NCI-H2107 treated with DMSO at 0.1 percent for 48 hours (cell line): ENCODE measurements at regions not wholly inside any gene's neighbourhood (a gene's known extent, or its start where the extent isn't known, plus 50 kb on each side); places are given as distances from the start of the nearest gene placed in this dataset.

Experiments
- DNase-seq: peaks from one replicate; lab custom pipeline; 2025; ENCODE audit not compliant: unreplicated experiment; lab: John Stamatoyannopoulos, UW

DNA sequence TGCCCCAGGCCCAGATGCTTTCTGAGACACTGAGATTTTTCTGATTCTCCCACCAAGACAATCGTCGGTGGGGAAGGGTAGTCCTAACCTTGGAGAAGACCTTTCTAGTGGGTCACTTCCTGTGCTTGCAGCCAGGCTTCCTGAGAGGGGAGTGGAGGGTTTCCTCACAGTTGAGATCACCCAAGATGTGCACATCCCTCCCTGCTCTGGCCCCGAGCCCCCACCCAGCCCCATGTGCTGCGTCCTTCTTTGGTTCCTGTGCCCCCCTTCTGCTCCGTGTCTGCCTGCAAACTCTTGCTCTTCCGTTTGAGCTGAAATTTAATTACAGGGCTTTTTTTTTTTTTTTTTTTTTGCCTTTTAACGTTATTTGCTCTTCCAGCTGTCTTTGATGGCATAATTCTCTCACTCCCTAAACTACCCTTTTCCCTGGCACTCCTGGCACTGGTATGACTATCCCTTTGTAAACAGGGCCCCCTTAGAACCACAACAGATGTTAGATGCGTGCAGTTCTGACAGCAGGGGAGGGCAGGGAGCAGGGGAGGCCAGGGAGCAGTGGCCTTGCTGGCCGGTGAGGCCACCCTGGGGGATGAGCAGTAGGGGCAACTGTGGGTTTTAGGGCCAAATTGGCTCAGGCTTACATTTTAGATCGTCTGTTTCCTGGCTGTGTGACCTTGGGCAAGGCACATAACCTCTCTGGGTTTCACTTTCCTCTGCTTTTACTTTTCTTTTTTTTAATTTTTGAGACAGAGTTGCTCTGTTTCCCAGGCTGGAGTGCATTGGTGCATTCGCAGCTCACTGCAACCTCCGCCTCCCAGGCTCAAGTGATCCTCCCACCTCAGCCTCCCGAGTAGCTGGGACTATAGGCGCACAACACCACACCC is 144.5 kb downstream of the PHETA1 start:
- DNase-seq: no peak

DNA sequence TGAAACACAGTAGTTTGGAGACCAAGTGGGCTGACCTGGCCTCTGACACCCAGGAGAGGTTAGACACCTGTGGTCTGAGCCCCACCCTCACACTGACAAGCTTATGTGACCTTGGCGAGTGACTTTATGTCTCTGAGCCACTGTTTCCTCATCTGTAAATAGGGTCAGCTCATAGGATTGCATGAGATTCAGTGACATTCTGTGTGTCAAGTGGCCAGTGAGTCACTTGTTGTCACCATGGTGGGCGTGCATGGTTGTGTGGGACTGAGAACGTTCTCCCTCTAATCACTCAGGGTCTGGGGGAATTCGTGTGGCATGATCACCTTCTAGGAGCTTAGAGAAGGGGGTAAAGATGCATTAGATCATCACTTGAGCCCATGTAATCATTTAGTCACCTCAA is 146.4 kb downstream of the PHETA1 start:
- no peak for DNase-seq

DNA sequence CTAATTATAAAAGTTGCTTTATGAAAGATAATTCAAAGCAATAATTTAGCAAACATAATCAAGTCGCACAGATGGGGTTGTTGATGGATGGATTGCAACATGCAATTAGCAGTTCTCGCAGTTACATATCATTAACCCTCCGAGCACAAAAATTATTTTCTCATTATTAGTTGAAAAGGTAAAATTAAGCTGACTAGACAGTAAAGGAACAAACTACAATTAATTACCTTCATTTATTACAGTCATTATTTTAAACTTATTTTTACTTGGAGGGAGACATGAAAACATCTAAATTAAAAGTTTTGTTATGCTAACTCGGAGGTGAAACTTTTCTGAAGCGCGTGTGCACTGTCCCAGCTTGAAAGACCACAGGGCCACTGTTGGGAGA is 146.9 kb downstream of the PHETA1 start:
- no peak for DNase-seq

DNA sequence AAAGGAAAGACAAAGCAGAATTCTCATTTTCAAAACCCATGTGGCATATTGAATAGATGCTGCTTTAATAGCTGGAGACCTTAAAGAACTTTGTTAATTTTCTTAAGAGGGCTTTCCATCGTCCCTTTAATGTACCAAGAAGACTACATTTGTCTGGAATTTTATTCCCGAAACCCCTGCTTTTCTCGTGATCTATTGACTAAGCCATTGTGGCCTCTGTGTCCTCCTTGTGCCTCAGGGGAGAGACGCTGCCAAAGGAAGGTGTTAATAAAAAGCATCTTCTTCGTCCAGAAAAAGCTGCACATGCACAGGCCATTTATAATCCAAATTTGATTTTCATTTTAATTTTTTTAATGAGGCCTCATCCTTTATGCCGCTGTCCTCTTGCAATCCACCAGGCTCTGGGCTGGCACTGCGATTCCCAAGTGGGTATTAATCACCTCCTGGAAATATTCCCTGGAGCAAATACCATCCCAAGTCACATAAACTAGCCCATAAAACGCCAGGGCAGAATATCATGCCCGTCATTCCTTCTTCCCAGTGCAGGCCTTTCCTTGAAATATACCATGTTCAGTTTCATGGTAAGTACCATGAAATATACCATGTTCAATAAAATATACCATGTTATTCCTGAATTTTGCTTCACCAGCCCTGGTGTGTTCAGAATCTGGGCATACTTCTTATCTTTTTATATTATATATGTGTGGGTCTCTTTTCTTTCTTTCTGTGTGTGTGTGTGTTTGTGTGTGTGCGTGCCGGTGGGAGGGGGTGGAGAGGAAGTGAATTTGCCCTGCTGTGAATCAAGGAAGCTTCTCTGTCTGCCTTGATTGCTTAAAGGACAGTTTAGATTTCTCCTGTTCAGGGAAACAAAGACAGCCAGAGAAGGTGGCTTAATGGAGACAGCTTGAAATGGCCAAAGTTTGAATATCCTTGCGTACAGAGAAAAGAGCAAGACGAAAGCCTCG is 147.6 kb downstream of the PHETA1 start:
- no peak for DNase-seq

DNA sequence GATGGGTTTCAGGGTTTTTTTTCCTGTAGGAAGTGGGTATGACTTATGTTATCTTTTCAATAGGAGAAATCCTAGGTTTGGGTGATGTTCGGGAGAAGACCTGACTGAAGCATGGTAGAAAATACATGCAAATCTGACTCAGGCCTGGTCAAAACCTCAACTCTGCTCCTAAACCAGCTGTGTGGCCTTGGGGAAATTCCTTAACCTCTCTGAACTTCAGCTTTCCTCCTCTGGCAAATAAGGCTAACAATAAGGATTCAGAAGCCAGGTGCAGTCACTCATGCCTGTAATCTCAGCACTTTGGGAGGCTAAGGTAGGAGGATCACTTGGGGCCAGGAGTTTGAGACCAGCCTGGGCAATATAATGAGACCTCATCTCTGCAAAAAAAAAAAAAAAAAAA is 148.5 kb downstream of the PHETA1 start:
- no peak for DNase-seq

GRCh38 chr12:111219440-111219839 is 149.5 kb downstream of the PHETA1 start:
- no peak for DNase-seq

GRCh38 chr12:111218499-111218898 is 150.4 kb downstream of the PHETA1 start:
- no peak for DNase-seq

GRCh38 chr12:111216387-111217159 is 152.3 kb downstream of the PHETA1 start:
- no peak for DNase-seq

GRCh38 chr12:111215881-111216280 is 153.0 kb downstream of the PHETA1 start:
- DNase-seq: no peak

- DNase-seq: no peak
These were observed 154.5 kb downstream of the PHETA1 start for GRCh38 chr12:111214401-111214800.

GRCh38 chr12:111213561-111213960 is 155.3 kb downstream of the PHETA1 start:
- DNase-seq: no peak

- no peak for DNase-seq
These were observed 156.0 kb downstream of the PHETA1 start for GRCh38 chr12:111212814-111213456.

DNA sequence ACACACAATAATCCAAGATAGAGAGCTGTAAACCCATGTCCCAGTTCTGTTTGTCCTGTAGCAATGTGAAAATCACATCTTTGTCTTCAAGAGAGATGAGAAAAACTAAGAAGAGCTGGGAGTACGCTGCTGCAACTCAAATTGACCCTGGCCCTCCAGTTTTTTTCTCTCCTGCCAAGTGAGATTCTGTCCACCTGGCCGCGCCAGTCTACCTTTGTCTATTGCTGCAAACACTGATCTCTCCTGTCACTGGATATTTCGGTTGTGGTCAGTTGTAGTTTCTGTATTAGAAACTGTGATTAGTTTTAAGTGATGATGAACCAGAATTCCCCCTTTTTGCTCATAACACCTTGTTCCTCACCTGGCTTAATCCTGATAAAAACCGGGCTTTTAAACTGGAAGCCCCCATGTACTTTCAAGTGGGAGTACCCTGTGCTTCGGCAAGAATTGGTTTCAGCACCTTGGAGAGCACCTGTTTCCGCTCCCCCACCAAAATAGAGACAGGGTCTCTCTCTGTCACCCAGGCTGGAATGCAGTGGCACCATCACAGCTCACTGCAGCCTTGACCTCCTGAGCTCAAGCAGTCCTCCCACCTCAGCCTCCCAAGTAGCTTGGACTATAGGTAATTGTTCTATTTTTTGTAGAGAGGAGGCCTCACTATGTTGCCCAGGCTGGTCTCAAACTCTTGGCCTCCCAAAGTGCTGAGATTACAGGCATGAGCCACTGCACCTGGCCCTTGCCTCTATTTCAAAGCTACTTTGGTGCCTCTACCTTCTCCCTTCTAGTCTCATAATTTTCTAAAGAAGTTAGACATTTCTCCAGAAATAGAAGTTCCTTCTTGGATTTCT is 156.8 kb downstream of the PHETA1 start:
- no peak for DNase-seq

GRCh38 chr12:111209811-111210210 is 159.1 kb downstream of the PHETA1 start:
- DNase-seq: no peak

- DNase-seq: no peak
These were observed 161.1 kb downstream of the PHETA1 start for GRCh38 chr12:111207761-111208160.

DNA sequence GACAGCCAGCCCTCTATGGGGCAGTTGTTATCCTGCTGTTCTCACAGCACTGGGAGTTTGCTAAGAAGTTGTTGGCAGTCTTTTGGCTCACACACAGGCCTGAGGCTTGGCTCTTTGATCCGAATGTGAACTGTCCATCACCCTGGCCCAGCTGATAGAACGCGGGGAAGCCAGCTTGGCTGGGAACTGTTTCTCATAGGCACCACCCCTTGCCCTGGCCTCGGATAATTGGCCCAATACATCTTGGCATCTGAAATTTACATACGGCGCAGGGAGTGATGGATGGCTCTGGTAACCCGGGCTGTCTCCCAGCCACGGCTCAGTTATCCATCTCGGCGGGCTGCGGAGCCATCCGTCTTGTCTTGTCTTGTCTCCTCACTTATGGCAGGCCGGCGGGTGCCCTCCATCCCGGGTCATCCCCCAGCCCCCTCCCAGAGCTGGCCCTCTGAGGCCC is 164.1 kb downstream of the PHETA1 start:
- DNase-seq: no peak

- no peak for DNase-seq
These were observed 164.9 kb downstream of the PHETA1 start for GRCh38 chr12:111203969-111204368.

GRCh38 chr12:111203446-111203845 is 165.4 kb downstream of the PHETA1 start:
- DNase-seq: no peak

- DNase-seq: no peak
These were observed 166.5 kb downstream of the PHETA1 start for GRCh38 chr12:111202237-111202915.
